Suprapubic skin (tissue), 4 donors: ENCODE measurements at regions not wholly inside any gene's neighbourhood (a gene's known extent, or its start where the extent isn't known, plus 50 kb on each side); places are given as distances from the start of the nearest gene placed in this dataset.

Experiments
- DNase-seq, 2 donors: peaks; one replicate each; pipeline ENCODE4 v3.0.0-alpha.2; 2019; ENCODE audit warnings: low spot score in 2 of 2
- H3K27ac ChIP-seq: fragments of 200-600 bp; sonication (generic); one replicate; pipeline ENCODE4 v1.5.1; 2019
- H3K27me3 ChIP-seq: fragments of 200-600 bp; sonication (generic); one replicate; pipeline ENCODE4 v1.5.1; 2019
- H3K36me3 ChIP-seq: fragments of 200-600 bp; sonication (generic); one replicate; pipeline ENCODE4 v1.5.1; 2019
- H3K4me1 ChIP-seq: fragments of 200-600 bp; sonication (generic); one replicate; pipeline ENCODE4 v1.5.1; 2019
- H3K4me3 ChIP-seq: fragments of 200-600 bp; sonication (generic); one replicate; pipeline ENCODE4 v1.5.1; 2019; ENCODE audit warnings: mild to moderate bottlenecking
- H3K9me3 ChIP-seq: fragments of 200-600 bp; sonication (generic); one replicate; pipeline ENCODE4 v1.5.1; 2019
- EP300 ChIP-seq: sonication (generic); formaldehyde crosslinking; IDR thresholded peaks from one replicate; pipeline ENCODE4 v1.6.1; 2017; ENCODE audit warnings: antibody characterized with exemption
- POLR2A ChIP-seq, 2 donors: fragments of 450-650 bp; IDR thresholded peaks; one replicate each; pipeline ENCODE4 v1.6.1; 2017; ENCODE audit warnings: antibody characterized with exemption in 2 of 2, mild to moderate bottlenecking in 2 of 2, moderate library complexity in 2 of 2
- POLR2AphosphoS5 ChIP-seq, 3 donors: sonication (generic); formaldehyde crosslinking; IDR thresholded peaks; one replicate each; pipeline ENCODE4 v1.6.1; 2017; ENCODE audit warnings: antibody characterized with exemption in 3 of 3
- WGBS: methylation state at CpG from one replicate; pipeline ENCODE4 v1.1.5; 2018; 5-methylcytosine and 5-hydroxymethylcytosine counted together
- TF ChIP-seq, protein P1 (sequence below), 2 donors: fragments of 200-600 bp in 1 of 2; fragments of 450-650 bp in 1 of 2; sonication (generic) in 1 of 2; IDR thresholded peaks; one replicate each; pipeline ENCODE4 v1.5.1; 2016 to 2019; ENCODE audit warnings: antibody characterized with exemption in 2 of 2, mild to moderate bottlenecking in 1 of 2, moderate library complexity in 1 of 2

DNA sequence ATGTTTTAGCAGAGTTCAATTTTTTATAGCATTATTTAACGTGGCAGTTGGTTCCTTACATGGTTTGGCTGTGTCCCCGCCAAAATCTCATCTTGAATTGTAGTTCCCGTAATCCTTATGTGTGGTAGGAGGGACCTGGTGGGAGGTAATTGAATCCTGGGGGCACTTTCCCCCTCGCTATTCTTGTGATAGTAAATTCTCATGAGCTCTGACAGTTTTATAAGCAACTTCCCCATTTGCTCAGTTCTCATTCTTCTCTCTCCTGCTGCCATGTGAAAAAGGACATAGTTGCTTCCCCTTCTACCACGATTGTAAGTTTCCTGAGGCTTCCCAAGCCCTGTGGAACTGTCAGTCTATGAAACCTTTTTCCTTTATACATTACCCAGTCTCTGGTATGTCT lies 329.5 kb downstream of the GRIA2 start:
- no peaks in the 10 kb centered on the region for H3K36me3 ChIP-seq
- no peak overlapping the region for H3K27ac ChIP-seq
- no peak for TF ChIP-seq EP300
- TF ChIP-seq, protein P1, sequence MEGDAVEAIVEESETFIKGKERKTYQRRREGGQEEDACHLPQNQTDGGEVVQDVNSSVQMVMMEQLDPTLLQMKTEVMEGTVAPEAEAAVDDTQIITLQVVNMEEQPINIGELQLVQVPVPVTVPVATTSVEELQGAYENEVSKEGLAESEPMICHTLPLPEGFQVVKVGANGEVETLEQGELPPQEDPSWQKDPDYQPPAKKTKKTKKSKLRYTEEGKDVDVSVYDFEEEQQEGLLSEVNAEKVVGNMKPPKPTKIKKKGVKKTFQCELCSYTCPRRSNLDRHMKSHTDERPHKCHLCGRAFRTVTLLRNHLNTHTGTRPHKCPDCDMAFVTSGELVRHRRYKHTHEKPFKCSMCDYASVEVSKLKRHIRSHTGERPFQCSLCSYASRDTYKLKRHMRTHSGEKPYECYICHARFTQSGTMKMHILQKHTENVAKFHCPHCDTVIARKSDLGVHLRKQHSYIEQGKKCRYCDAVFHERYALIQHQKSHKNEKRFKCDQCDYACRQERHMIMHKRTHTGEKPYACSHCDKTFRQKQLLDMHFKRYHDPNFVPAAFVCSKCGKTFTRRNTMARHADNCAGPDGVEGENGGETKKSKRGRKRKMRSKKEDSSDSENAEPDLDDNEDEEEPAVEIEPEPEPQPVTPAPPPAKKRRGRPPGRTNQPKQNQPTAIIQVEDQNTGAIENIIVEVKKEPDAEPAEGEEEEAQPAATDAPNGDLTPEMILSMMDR (IDR thresholded peaks at IDR 0.05) = no peak
- TF ChIP-seq POLR2AphosphoS5 (IDR thresholded peaks at IDR 0.05) = no peak
- no peak for TF ChIP-seq POLR2A (IDR thresholded peaks at IDR 0.05)
- 70% methylated on average over 5 of the region's 5 CpGs for WGBS
- no peaks in the 10 kb centered on the region for H3K4me1 ChIP-seq
- no peak overlapping the region for H3K4me3 ChIP-seq
- no peaks in the 10 kb centered on the region for H3K27me3 ChIP-seq
- DNase-seq = no peak
- no peaks in the 10 kb centered on the region for H3K9me3 ChIP-seq

DNA sequence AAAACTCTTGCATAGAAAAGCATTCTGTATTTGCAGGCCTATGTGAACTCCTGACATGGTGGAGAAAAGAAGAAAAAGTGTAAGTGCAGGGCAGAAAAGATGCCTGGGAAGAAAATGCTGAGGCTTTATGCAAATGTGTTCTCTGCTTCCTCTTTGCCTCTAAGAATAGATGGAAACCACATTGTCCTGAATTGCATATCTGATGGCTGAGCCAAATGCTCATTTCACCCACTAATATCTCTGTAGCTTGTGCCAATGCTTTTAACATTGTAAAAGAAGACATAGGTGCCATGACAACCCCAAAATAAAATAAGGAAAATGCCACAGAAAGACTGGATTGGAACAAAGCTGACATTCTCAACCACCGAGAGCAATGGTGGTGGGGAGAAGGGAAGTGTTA lies 307.4 kb downstream of the GRIA2 start:
- H3K27me3 ChIP-seq = no peaks in the 10 kb centered on the region
- no peaks in the 10 kb centered on the region for H3K4me1 ChIP-seq
- H3K27ac ChIP-seq = no peak overlapping the region
- H3K9me3 ChIP-seq = no peaks in the 10 kb centered on the region
- 100% methylated on average over 1 of the region's 1 CpG for WGBS
- TF ChIP-seq POLR2AphosphoS5 (IDR thresholded peaks at IDR 0.05) (no peak), POLR2A (IDR thresholded peaks at IDR 0.05) (no peak), EP300 (no peak)
- TF ChIP-seq, protein P1 (IDR thresholded peaks at IDR 0.05) = no peak
- no peak for DNase-seq
- no peak overlapping the region for H3K4me3 ChIP-seq
- no peaks in the 10 kb centered on the region for H3K36me3 ChIP-seq

DNA sequence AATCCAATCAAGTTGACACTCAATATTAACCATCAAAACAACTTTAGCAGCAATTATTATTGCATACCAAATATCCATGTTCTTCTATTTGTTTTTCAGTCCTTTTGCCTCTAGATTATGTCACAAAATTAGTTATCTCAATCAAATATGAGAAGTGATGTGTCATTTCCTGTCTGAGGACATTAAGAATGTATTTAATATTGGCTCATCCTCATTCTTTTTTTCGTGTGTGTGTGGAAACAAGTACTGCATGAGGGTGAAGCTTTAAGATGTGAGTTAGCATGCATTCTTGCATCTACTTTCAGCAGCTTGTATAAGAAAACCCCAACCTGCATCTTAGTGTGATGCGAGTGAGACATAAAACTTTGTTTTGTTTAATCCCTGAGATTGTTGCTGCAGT lies 301.4 kb downstream of the GRIA2 start:
- H3K27me3 ChIP-seq = no peaks in the 10 kb centered on the region
- no peak overlapping the region for H3K4me3 ChIP-seq
- no peaks in the 10 kb centered on the region for H3K4me1 ChIP-seq
- no peaks in the 10 kb centered on the region for H3K9me3 ChIP-seq
- DNase-seq = no peak
- 54% methylated on average over 2 of the region's 2 CpGs for WGBS
- H3K27ac ChIP-seq = no peak overlapping the region
- no peaks in the 10 kb centered on the region for H3K36me3 ChIP-seq
- TF ChIP-seq POLR2AphosphoS5 (IDR thresholded peaks at IDR 0.05) (no peak), POLR2A (IDR thresholded peaks at IDR 0.05) (no peak), EP300 (no peak)
- TF ChIP-seq, protein P1 (IDR thresholded peaks at IDR 0.05) = no peak

DNA sequence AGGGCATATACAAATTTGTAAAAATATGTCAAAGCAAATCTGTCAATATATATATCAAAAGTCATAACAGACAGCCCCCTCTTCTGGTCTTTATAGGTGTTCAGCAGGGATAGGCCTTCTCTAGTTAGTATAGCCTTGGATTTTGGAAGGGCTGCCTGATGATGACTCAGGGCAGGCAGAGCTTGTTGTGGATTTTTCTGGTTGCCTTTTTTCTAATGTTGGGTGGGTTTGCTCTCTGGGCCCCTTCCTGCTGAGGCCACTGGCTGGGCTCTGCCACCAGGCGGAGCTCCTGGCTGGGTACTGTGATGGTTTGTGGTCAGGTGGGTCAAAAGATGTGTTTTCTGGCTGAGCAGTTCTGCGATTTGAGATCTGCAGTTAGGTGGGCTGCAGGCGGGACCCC lies 294.2 kb downstream of the GRIA2 start:
- Histone ChIP-seq H3K36me3 (no peaks in the 10 kb centered on the region), H3K4me3 (no peak overlapping the region), H3K9me3 (no peaks in the 10 kb centered on the region), H3K27ac (no peak overlapping the region), H3K4me1 (no peaks in the 10 kb centered on the region), H3K27me3 (no peaks in the 10 kb centered on the region)
- TF ChIP-seq POLR2AphosphoS5 (IDR thresholded peaks at IDR 0.05) = no peak
- TF ChIP-seq POLR2A (IDR thresholded peaks at IDR 0.05) = no peak
- TF ChIP-seq, protein P1 (IDR thresholded peaks at IDR 0.05) = no peak
- TF ChIP-seq EP300 = no peak
- DNase-seq = no peak
- WGBS = 85% methylated on average over 3 of the region's 3 CpGs

DNA sequence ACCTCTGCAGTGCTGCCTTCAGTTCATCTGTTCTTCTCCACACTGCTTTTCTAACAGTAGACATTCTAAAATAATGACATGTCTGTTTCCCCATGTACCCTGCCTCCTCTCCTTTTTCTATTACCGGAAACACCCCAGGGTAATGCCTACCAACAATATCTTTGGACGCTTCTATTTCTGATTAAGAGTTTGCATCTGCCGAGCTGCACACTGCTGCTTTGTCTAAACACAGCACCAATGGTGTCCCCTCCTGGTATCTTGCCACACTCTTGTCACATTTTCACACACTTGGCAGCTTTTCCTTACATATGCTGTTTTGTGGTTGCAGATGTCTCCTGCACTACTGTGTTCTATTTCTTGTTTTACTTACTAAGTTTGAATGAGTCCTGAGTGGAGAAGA lies 288.8 kb downstream of the GRIA2 start:
- DNase-seq = no peak
- TF ChIP-seq EP300 (no peak), POLR2AphosphoS5 (IDR thresholded peaks at IDR 0.05) (no peak), POLR2A (IDR thresholded peaks at IDR 0.05) (no peak)
- TF ChIP-seq, protein P1 (IDR thresholded peaks at IDR 0.05) = no peak
- 25% methylated on average over 3 of the region's 3 CpGs for WGBS
- H3K4me1 ChIP-seq = no peaks in the 10 kb centered on the region
- H3K27me3 ChIP-seq = no peaks in the 10 kb centered on the region
- H3K36me3 ChIP-seq = no peaks in the 10 kb centered on the region
- no peak overlapping the region for H3K4me3 ChIP-seq
- no peaks in the 10 kb centered on the region for H3K9me3 ChIP-seq
- no peak overlapping the region for H3K27ac ChIP-seq
